GM12878 (cell line): ENCODE measurements at regions not wholly inside any gene's neighbourhood (a gene's known extent, or its start where the extent isn't known, plus 50 kb on each side); places are given as distances from the start of the nearest gene placed in this dataset.
"Not testable (repeated sequence)": the region's sequence is repeated elsewhere in the genome, so short reads cannot be mapped to it uniquely, and the experiment has no call there.

Source experiments
- ATAC-seq: fragments of 200-7000 bp; cut with Tn5 transposase; 3 replicates; pipeline ENCODE4 v1.9.1; 2020; ENCODE audit warnings: mild to moderate bottlenecking, moderate library complexity
- BruUV-seq: library from RNA; stranded (reverse); fragments of 400-500 nt; replicated peaks from 2 replicates; lab custom pipeline; 2021; lab: Mats Ljungman, UMichigan
- CTCF ChIA-PET: fragments of 300-600 bp; sonication (Branson Sonifier 250); formaldehyde crosslinking; extraction: SDS; loops from one replicate; lab custom pipeline; 2021; ENCODE audit warnings: inconsistent platforms; lab: Yijun Ruan, JAX
- POLR2A ChIA-PET: fragments of 350-600 bp; formaldehyde crosslinking; extraction: SDS; loops from one replicate; lab custom pipeline; 2021; ENCODE audit warnings: inconsistent platforms; lab: Charles Lee
- RAD21 ChIA-PET: fragments of 300-600 bp; sonication (Branson Sonifier 250); formaldehyde crosslinking; loops from one replicate; lab custom pipeline; 2023; ENCODE audit warnings: antibody characterized with exemption; ENCODE audit not compliant: unreplicated experiment; lab: Charles Lee
- SMC1A ChIA-PET: fragments of 300-600 bp; sonication (Branson Sonifier 250); formaldehyde crosslinking; loops from one replicate; lab custom pipeline; 2023; ENCODE audit not compliant: unreplicated experiment, uncharacterized antibody; lab: Charles Lee
- DNase-seq: peaks from one replicate; pipeline ENCODE4 v3.0.0-alpha.2; 2011; ENCODE audit warnings: low read depth, low spot score
- FAIRE-seq: peaks from 3 replicates; lab custom pipeline; 2011; peaks lifted over from hg19 to GRCh38; lab: Jason Lieb, UNC
- H2AFZ ChIP-seq: 2 replicates; pipeline ENCODE4 v1.6.0; 2011; ENCODE audit warnings: low read depth, low read length, control low read depth; ENCODE audit not compliant: control insufficient read depth
- H3K27ac ChIP-seq: 2 replicates; pipeline ENCODE4 v1.5.1; 2011; ENCODE audit warnings: control low read depth; ENCODE audit not compliant: control insufficient read depth, insufficient read depth
- H3K27me3 ChIP-seq, 2 experiments: replicated peaks in 1 of 2; 2 replicates each; pipeline versions ENCODE4 v1.6.0 to v1.6.1; 2011; ENCODE audit warnings: low read length in 1 of 2; ENCODE audit not compliant: control insufficient read depth in 2 of 2, insufficient read depth in 2 of 2
- H3K36me3 ChIP-seq, 2 experiments: 2 replicates each; pipeline ENCODE4 v1.5.1; 2011; ENCODE audit warnings: low read length in 1 of 2; ENCODE audit not compliant: control insufficient read depth in 2 of 2, insufficient read depth in 2 of 2
- H3K4me1 ChIP-seq: 2 replicates; pipeline ENCODE4 v1.6.1; 2011; ENCODE audit warnings: mild to moderate bottlenecking, low read length, moderate library complexity, mixed read lengths; ENCODE audit not compliant: control insufficient read depth, insufficient read depth
- H3K4me2 ChIP-seq: 2 replicates; pipeline ENCODE4 v1.6.0; 2011; ENCODE audit warnings: control low read depth; ENCODE audit not compliant: control insufficient read depth, insufficient read depth
- H3K4me3 ChIP-seq: fragments of 200-600 bp; sonication (generic); 2 replicates; pipeline ENCODE4 v1.5.1; 2016
- H3K79me2 ChIP-seq: 2 replicates; pipeline ENCODE4 v1.6.0; 2011; ENCODE audit warnings: low read length; ENCODE audit not compliant: control insufficient read depth, insufficient read depth
- H3K9ac ChIP-seq: 2 replicates; pipeline ENCODE4 v1.8.0; 2011; ENCODE audit warnings: low read length, control low read depth, mixed read lengths; ENCODE audit not compliant: control insufficient read depth, insufficient read depth
- H3K9me3 ChIP-seq: replicated peaks from 3 replicates; pipeline ENCODE4 v1.5.1; 2011; ENCODE audit warnings: mild to moderate bottlenecking, low read length; ENCODE audit not compliant: control insufficient read depth, insufficient read depth
- H4K20me1 ChIP-seq: 2 replicates; pipeline ENCODE4 v1.6.0; 2011; ENCODE audit not compliant: control insufficient read depth, insufficient read depth
- ASH2L ChIP-seq: fragments of 300-600, 200-600 bp; sonication (generic); IDR thresholded peaks from 2 replicates; pipeline ENCODE4 v1.6.1; 2017; ENCODE audit warnings: low read depth, mild to moderate bottlenecking, borderline replicate concordance
- EED ChIP-seq: sonication (generic); IDR thresholded peaks from 2 replicates; pipeline ENCODE4 v1.6.1; 2016; ENCODE audit warnings: antibody characterized with exemption, low read depth
- HDGF ChIP-seq: fragments of 450-650 bp; IDR thresholded peaks from 2 replicates; pipeline ENCODE4 v1.6.1; 2016; ENCODE audit warnings: antibody characterized with exemption
- IKZF1 ChIP-seq: fragments of 450-650 bp; conservative IDR thresholded peaks from 2 replicates; pipeline ENCODE4 v1.6.1; 2017; ENCODE audit warnings: antibody characterized with exemption, mild to moderate bottlenecking
- NFIC ChIP-seq: IDR thresholded peaks from 2 replicates; pipeline ENCODE4 v1.6.1; 2012; ENCODE audit warnings: low read depth, mild to moderate bottlenecking, inconsistent platforms, low read length, moderate library complexity
- SMAD1 ChIP-seq: fragments of 450-650 bp; IDR thresholded peaks from 2 replicates; pipeline ENCODE4 v1.6.1; 2018; ENCODE audit warnings: mild to moderate bottlenecking, low read depth; ENCODE audit not compliant: partially characterized antibody
- TARDBP ChIP-seq: IDR thresholded peaks from 2 replicates; pipeline ENCODE4 v1.6.1; 2016; ENCODE audit warnings: borderline replicate concordance
- TBL1XR1 ChIP-seq: IDR thresholded peaks from 2 replicates; pipeline ENCODE4 v1.6.1; 2012; ENCODE audit warnings: low read depth, low read length, improper control_type of control experiment
- WGBS: methylation state at CpG from one replicate; pipeline ENCODE4 v1.1.6; 2016; ENCODE audit warnings: low lambda C conversion rate; ENCODE audit not compliant: insufficient replicate concordance, insufficient coverage; ENCODE audit errors: missing lambda C conversion rate; 5-methylcytosine and 5-hydroxymethylcytosine counted together
- in situ Hi-C: fragments of 300-500 bp; cut with MboI; formaldehyde crosslinking; loops from 9 replicates; pipeline ENCODE4 v1.14.3; 2018; ENCODE audit warnings: mixed read lengths
- intact Hi-C: fragments of 100-400 bp; cut with micrococcal nuclease; formaldehyde crosslinking; loops from one replicate; pipeline ENCODE4 v1.14.2; 2022; ENCODE audit not compliant: unreplicated experiment

DNA sequence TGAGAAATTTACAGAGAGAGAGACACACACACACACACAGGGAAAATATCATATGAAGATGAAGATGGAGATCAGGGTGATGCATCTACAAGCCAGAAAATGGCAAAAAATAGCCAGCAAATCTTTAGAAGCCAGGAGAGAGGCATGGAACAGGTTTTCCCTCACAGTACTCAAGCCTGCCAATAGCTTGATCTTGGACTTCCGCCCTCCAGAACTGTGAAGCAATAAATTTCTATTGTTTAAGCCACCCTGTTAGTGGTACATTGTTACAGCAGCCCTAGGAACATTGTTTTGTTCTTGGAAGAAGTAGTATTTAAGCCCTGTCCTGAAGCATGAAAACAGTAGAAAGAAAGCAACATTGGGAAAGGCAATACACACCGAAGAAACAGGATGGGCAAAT is 292.0 kb upstream of the LRP1B start:
- FAIRE-seq = no peak
- CTCF ChIA-PET = no interaction called here
- H3K4me1 ChIP-seq = no peaks in the 10 kb centered on the region
- no TSS peak for BruUV-seq
- TF ChIP-seq TARDBP = no peak
- TF ChIP-seq EED = no peak
- TF ChIP-seq, all 136 proteins: peak for 0
- Histone ChIP-seq H2AFZ (no peak overlapping the region), H3K9ac (no peak overlapping the region), H3K4me2 (no peak overlapping the region), H3K27ac (no peak overlapping the region), H4K20me1 (no peaks in the 10 kb centered on the region), H3K27me3 (no peaks in the 10 kb centered on the region), H3K9me3 (no peaks in the 10 kb centered on the region), H3K36me3 (no peaks in the 10 kb centered on the region), H3K4me3 (no peak overlapping the region), H3K79me2 (no peaks in the 10 kb centered on the region)
- in situ Hi-C loops (no loop called here), intact Hi-C loops (no loop called here)
- ATAC-seq (no peak), DNase-seq (no peak)
- 47% methylated on average over 2 of the region's 2 CpGs for WGBS
- POLR2A ChIA-PET = no interaction called here
- RAD21 ChIA-PET = no interaction called here
- SMC1A ChIA-PET = no interaction called here

DNA sequence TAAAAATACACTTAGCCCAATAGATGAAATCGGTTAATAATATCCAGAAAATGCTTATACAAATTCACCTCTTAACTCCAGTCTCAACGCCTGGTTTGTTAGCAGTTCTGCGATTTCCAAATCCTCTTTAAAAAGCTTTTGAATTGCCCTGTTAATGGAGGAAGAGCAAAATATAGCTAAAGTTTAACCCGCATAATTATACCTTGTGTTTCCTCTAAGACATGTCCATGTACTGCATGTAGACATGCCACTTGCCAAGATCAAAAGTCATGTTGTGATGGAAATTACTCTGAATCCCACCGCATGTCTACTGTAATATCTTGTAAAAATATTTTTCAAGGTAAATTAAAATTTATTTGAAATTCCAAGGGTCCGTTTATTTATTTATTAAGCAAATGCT is 291.2 kb upstream of the LRP1B start:
- in situ Hi-C loops = no loop called here
- Histone ChIP-seq H4K20me1 (no peaks in the 10 kb centered on the region), H3K9ac (no peak overlapping the region), H3K4me2 (no peak overlapping the region), H3K36me3 (no peaks in the 10 kb centered on the region), H3K27me3 (no peaks in the 10 kb centered on the region), H3K27ac (no peak overlapping the region), H3K9me3 (no peaks in the 10 kb centered on the region), H3K79me2 (no peaks in the 10 kb centered on the region), H3K4me1 (no peaks in the 10 kb centered on the region), H3K4me3 (no peak overlapping the region), H2AFZ (no peak overlapping the region)
- no TSS peak for BruUV-seq
- ChIA-PET POLR2A (no interaction called here), CTCF (no interaction called here), RAD21 (no interaction called here), SMC1A (no interaction called here)
- ATAC-seq = no peak
- TF ChIP-seq TBL1XR1 (no peak), HDGF (no peak), ASH2L (no peak), IKZF1 (no peak), SMAD1 (no peak), NFIC (no peak)
- WGBS = 29% methylated on average over 6 of the region's 6 CpGs
- DNase-seq = no peak
- no peak for FAIRE-seq
- intact Hi-C loops = no loop called here

DNA sequence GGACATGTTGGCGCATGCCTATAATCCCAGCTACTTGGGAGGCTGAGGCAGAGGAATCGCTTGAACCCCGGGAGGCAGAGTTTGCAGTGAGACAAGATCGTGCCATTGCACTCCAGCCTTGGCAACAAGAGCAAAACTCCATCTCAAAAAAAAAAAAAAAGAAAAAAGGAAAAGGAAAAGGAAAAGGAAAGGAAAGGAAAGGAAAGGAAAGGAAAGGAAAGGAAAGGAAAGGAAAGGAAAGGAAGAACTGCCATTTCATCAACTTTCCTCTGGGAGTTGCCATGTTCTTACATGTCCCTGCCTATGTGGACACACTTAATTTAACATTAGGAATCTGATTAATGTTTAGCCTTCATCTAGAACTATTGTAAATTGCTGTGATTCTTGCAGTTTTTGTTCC is 287.9 kb upstream of the LRP1B start:
- SMC1A ChIA-PET, DNase-seq, FAIRE-seq, H3K9ac ChIP-seq, H3K79me2 ChIP-seq, H3K4me2 ChIP-seq, H3K9me3 ChIP-seq, H3K36me3 ChIP-seq, CTCF ChIA-PET, H3K27me3 ChIP-seq, H3K4me1 ChIP-seq, BruUV-seq, in situ Hi-C loops, intact Hi-C loops, POLR2A ChIA-PET, RAD21 ChIA-PET, H3K4me3 ChIP-seq, H4K20me1 ChIP-seq, H2AFZ ChIP-seq, H3K27ac ChIP-seq, ATAC-seq: not testable (repeated sequence)
- WGBS = 35% methylated on average over 4 of the region's 4 CpGs
